B cell (primary cell): ENCODE measurements at regions not wholly inside any gene's neighbourhood (a gene's known extent, or its start where the extent isn't known, plus 50 kb on each side); places are given as distances from the start of the nearest gene placed in this dataset.

Source experiments
- ATAC-seq: fragments of 200-7000 bp; cut with Tn5 transposase; one replicate; pipeline ENCODE4 v1.10.0; 2021; ENCODE audit warnings: low read depth, mild to moderate bottlenecking, moderate number of reproducible peaks, moderate library complexity
- CTCF ChIA-PET: fragments of 350-600 bp; sonication (Branson Sonifier 250); formaldehyde crosslinking; loops from one replicate; lab custom pipeline; 2021; ENCODE audit warnings: antibody characterized with exemption, inconsistent platforms; lab: Charles Lee
- POLR2A ChIA-PET: fragments of 350-600 bp; sonication (Branson Sonifier 250); formaldehyde crosslinking; loops from one replicate; lab custom pipeline; 2021; ENCODE audit warnings: antibody characterized with exemption; lab: Charles Lee
- DNase-seq: peaks from one replicate; pipeline ENCODE4 v3.0.0; 2013
- H2AFZ ChIP-seq: 2 replicates; pipeline ENCODE4 v1.6.1; 2012; ENCODE audit warnings: mild to moderate bottlenecking, low read depth, low read length; ENCODE audit not compliant: insufficient read depth, poor library complexity, severe bottlenecking
- H3K27ac ChIP-seq, 2 donors: 1 replicate in 1 of 2; 2 replicates in 1 of 2; pipeline ENCODE4 v1.5.1; 2012 to 2013; ENCODE audit warnings: low read length in 2 of 2, mild to moderate bottlenecking in 2 of 2, moderate library complexity in 1 of 2
- H3K27me3 ChIP-seq, 4 experiments: fragments of 200-600 bp in 1 of 4; sonication (generic) in 1 of 4; replicated peaks in 1 of 4; 1 replicate in 2 of 4; 2 replicates in 2 of 4; pipeline versions ENCODE4 v1.6.1 to v1.7.0; 2013 to 2016; ENCODE audit warnings: low read length in 3 of 4, mild to moderate bottlenecking in 2 of 4, mixed read lengths in 1 of 4, moderate library complexity in 1 of 4; ENCODE audit not compliant: insufficient read depth in 4 of 4, control insufficient read depth in 3 of 4; ENCODE audit errors: control extremely low read depth in 1 of 4
- H3K36me3 ChIP-seq, 2 experiments: replicated peaks in 1 of 2; 1 replicate in 1 of 2; 2 replicates in 1 of 2; pipeline versions ENCODE4 v1.6.1 to v1.7.1; 2013; ENCODE audit warnings: low read length in 1 of 2; ENCODE audit not compliant: insufficient read depth in 2 of 2, control insufficient read depth in 1 of 2; ENCODE audit errors: control extremely low read depth in 1 of 2, extremely low read depth in 1 of 2
- H3K4me1 ChIP-seq, 2 donors: fragments of 200-600 bp in 1 of 2; sonication (generic) in 1 of 2; 1 replicate in 1 of 2; 2 replicates in 1 of 2; pipeline versions ENCODE4 v1.5.1 to v1.6.1; 2013 to 2017; ENCODE audit warnings: low read length in 2 of 2; ENCODE audit not compliant: control insufficient read depth in 2 of 2, insufficient read depth in 2 of 2
- H3K4me2 ChIP-seq: replicated peaks from 2 replicates; pipeline ENCODE3; 2012; ENCODE audit warnings: mild to moderate bottlenecking, low read depth, low read length; ENCODE audit not compliant: poor library complexity, severe bottlenecking
- H3K4me3 ChIP-seq, 5 experiments: fragments of 200-600 bp in 1 of 5; sonication (generic) in 1 of 5; 1 replicate in 3 of 5; 2 replicates in 2 of 5; pipeline versions ENCODE4 v1.5.1 to v1.7.0; 2011 to 2016; ENCODE audit warnings: low read length in 4 of 5, mild to moderate bottlenecking in 4 of 5, low read depth in 2 of 5, control low read depth in 1 of 5, moderate library complexity in 1 of 5; ENCODE audit not compliant: insufficient read depth in 1 of 5; ENCODE audit errors: control extremely low read depth in 1 of 5, extremely low read depth in 1 of 5
- H3K79me2 ChIP-seq: fragments of 200-600 bp; sonication (generic); one replicate; pipeline ENCODE4 v1.6.0; 2016; ENCODE audit warnings: low read length; ENCODE audit not compliant: control insufficient read depth, insufficient read depth
- H3K9ac ChIP-seq: fragments of 200-600 bp; sonication (generic); 2 replicates; pipeline ENCODE4 v1.6.1; 2017; ENCODE audit warnings: mild to moderate bottlenecking, low read length, moderate library complexity
- H3K9me3 ChIP-seq, 3 donors: one replicate each; pipeline versions ENCODE4 v1.6.1 to v1.7.1; 2013; ENCODE audit warnings: low read length in 2 of 3; ENCODE audit not compliant: control insufficient read depth in 2 of 3, insufficient read depth in 1 of 3; ENCODE audit errors: control extremely low read depth in 1 of 3
- H4K20me1 ChIP-seq: 2 replicates; pipeline ENCODE4 v1.6.0; 2012; ENCODE audit warnings: mild to moderate bottlenecking, low read length; ENCODE audit not compliant: insufficient read depth, control insufficient read depth, poor library complexity, severe bottlenecking
- H3K27ac Mint-ChIP-seq: one replicate; pipeline ENCODE4 v1.8.0; 2021; ENCODE audit warnings: mixed read lengths
- H3K27me3 Mint-ChIP-seq: one replicate; pipeline ENCODE4 v1.8.0; 2021; ENCODE audit warnings: mixed read lengths
- H3K4me1 Mint-ChIP-seq: one replicate; pipeline ENCODE4 v1.8.0; 2021; ENCODE audit warnings: mixed read lengths
- H3K4me3 Mint-ChIP-seq: one replicate; pipeline ENCODE4 v1.8.0; 2021; ENCODE audit warnings: mixed read lengths
- H3K9me3 Mint-ChIP-seq: one replicate; pipeline ENCODE4 v1.8.0; 2022; ENCODE audit warnings: mixed read lengths; ENCODE audit not compliant: insufficient read depth
- CTCF ChIP-seq: fragments of 200-600 bp; IDR thresholded peaks from one replicate; pipeline ENCODE4 v1.8.0; 2022; ENCODE audit warnings: antibody characterized with exemption, mild to moderate bottlenecking
- EZH2 ChIP-seq: IDR thresholded peaks from 2 replicates; pipeline ENCODE4 v1.6.1; 2012; ENCODE audit warnings: borderline replicate concordance, low read depth, mild to moderate bottlenecking, moderate library complexity, low read length; ENCODE audit not compliant: insufficient read depth, poor library complexity, severe bottlenecking
- whole genome bisulfite sequencing: methylation state at CpG from one replicate; pipeline ENCODE4 v1.1.5; 2013; ENCODE audit warnings: missing lambda C conversion rate; ENCODE audit not compliant: insufficient coverage; 5-methylcytosine and 5-hydroxymethylcytosine counted together
- intact Hi-C: fragments of 100-400 bp; cut with micrococcal nuclease; formaldehyde crosslinking; loops from one replicate; pipeline ENCODE4 v1.10.0; 2022

DNA sequence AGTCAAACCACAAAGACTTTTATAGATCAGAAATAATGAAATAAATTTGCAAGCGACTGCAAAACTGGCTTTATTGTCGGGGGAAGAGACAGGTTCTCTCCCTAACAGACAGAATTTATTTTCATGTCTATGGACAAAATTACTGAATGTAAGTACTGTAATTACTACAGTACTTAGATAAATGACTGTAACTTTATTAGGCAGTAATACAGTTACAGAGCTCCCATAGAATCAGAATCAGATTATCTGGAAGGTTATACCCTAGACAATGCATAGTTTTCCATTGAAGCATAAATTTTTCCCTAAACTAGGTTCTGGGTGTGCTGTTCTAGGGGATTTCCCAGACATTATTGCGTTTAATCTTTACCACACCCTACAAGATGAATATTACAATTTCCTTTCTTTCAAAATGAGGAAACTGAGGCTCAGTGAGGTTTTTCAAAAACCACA is 114.2 kb downstream of the C12orf75 start:
- TF ChIP-seq EZH2 (no peak), CTCF (no peak)
- Mint-ChIP-seq H3K9me3 (peaks cover 7% of the 10 kb centered on the region), H3K27me3 (peaks cover 27% of the 10 kb centered on the region), H3K27ac (no peak overlapping the region), H3K4me3 (no peak overlapping the region), H3K4me1 (no peaks in the 10 kb centered on the region)
- WGBS, result no CpG with 5 or more reads among the region's 3 CpGs
- CTCF ChIA-PET, result no interaction called here
- no peak for DNase-seq
- Histone ChIP-seq H3K79me2 (no peaks in the 10 kb centered on the region), H4K20me1 (no peaks in the 10 kb centered on the region), H3K36me3 (no peaks in the 10 kb centered on the region), H3K4me1 (no peaks in the 10 kb centered on the region), H3K9ac (no peak overlapping the region), H3K9me3 (peaks cover 0 to 4% (median 0%) of the 10 kb centered on the region in 3 donors), H3K27me3 (peaks cover 0 to 8% (median 5%) of the 10 kb centered on the region in 4 experiments), H2AFZ (no peak overlapping the region), H3K4me2 (no peak overlapping the region), H3K4me3 (no peak overlapping the region), H3K27ac (no peak overlapping the region)
- POLR2A ChIA-PET, result no interaction called here
- intact Hi-C loops, result no loop called here
- ATAC-seq, result no peak

DNA sequence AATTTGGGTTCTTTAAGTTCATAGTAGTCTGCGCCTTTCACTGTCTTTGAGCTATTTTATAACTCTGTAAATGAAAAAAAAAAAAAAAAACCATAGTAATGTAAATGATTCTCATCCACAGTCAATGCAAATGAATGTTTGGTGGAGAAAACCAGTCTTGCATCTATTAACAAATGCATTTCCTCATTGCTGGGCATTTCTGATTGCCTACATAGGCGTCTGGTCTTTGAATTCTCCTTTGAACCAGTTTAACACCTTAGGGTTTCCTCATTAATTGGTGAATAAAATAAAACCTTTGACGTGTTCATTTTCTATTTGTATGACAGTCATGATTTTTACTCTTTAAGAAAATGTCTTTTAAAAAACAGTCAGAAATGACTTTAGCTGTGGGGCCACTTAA is 114.8 kb downstream of the C12orf75 start:
- no CpG with 5 or more reads among the region's 3 CpGs for WGBS
- ATAC-seq, result no peak

More for the DNA sequence above, 114.8 kb downstream of the C12orf75 start:
- Histone ChIP-seq H3K27me3 (peaks cover 0 to 8% (median 5%) of the 10 kb centered on the region in 4 experiments), H3K79me2 (no peaks in the 10 kb centered on the region), H2AFZ (no peak overlapping the region), H3K4me1 (no peaks in the 10 kb centered on the region), H3K4me2 (no peak overlapping the region), H3K4me3 (no peak overlapping the region), H3K9me3 (peaks cover 0 to 4% (median 0%) of the 10 kb centered on the region in 3 donors), H3K9ac (no peak overlapping the region), H4K20me1 (no peaks in the 10 kb centered on the region), H3K36me3 (no peaks in the 10 kb centered on the region), H3K27ac (no peak overlapping the region)
- Mint-ChIP-seq H3K4me3 (no peak overlapping the region), H3K4me1 (no peaks in the 10 kb centered on the region), H3K9me3 (peaks cover 2% of the 10 kb centered on the region), H3K27me3 (peaks cover 31% of the 10 kb centered on the region), H3K27ac (no peak overlapping the region)
- no peak for TF ChIP-seq CTCF
- TF ChIP-seq EZH2, result no peak
- DNase-seq, result no peak
- ChIA-PET POLR2A (no interaction called here), CTCF (no interaction called here)
- intact Hi-C loops, result no loop called here
